Lower leg skin (tissue), 4 donors: ENCODE measurements at regions not wholly inside any gene's neighbourhood (a gene's known extent, or its start where the extent isn't known, plus 50 kb on each side); places are given as distances from the start of the nearest gene placed in this dataset.

Experiments
- DNase-seq, 2 donors: peaks; one replicate each; pipeline ENCODE4 v3.0.0-alpha.2; 2019; ENCODE audit warnings: low spot score in 2 of 2
- H3K4me3 ChIP-seq: fragments of 200-600 bp; sonication (generic); 2 replicates; pipeline ENCODE4 v1.5.1; 2017; ENCODE audit warnings: mild to moderate bottlenecking, low read depth; ENCODE audit not compliant: poor library complexity, severe bottlenecking
- POLR2A ChIP-seq, 2 donors: fragments of 450-650 bp; IDR thresholded peaks; one replicate each; pipeline ENCODE4 v1.6.1; 2016 to 2017; ENCODE audit warnings: antibody characterized with exemption in 2 of 2, mild to moderate bottlenecking in 1 of 2, moderate library complexity in 1 of 2
- WGBS, 2 donors: methylation state at CpG; one replicate each; pipeline ENCODE4 v1.1.5; 2018; 5-methylcytosine and 5-hydroxymethylcytosine counted together
- intact Hi-C: fragments of 100-400 bp; cut with DNase I; formaldehyde crosslinking; loops from one replicate; pipeline ENCODE4 v1.15.0; 2023; ENCODE audit warnings: low total_unique reads
- TF ChIP-seq, protein P1 (sequence below), 3 donors: fragments of 450-650 bp; IDR thresholded peaks; one replicate each; pipeline ENCODE4 v1.5.1; 2016; ENCODE audit warnings: antibody characterized with exemption in 3 of 3, mild to moderate bottlenecking in 3 of 3, moderate library complexity in 2 of 3

DNA sequence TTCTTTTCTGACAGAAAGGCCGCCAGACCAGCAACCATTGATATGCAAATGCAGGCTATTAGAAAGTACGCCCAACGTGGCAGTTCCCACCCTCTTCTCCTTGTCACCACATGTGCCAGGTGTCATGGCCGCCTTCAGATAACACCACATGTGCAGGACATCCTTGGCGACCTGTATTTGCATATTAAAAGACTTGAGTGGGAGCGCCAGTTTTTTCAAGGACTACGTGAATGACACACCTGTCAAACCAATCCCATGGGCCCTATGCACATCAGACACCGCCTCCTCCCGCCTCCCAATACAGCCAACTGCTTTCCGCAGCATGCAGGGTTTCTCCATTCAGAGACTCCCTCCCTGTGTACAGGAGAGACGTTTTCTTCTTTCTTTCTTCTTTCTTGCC, 318.6 kb upstream of the FAR2 start:
- WGBS, 2 donors: 86 to 90% methylated on average over 11 of the region's 11 CpGs
- TF ChIP-seq, protein P1, sequence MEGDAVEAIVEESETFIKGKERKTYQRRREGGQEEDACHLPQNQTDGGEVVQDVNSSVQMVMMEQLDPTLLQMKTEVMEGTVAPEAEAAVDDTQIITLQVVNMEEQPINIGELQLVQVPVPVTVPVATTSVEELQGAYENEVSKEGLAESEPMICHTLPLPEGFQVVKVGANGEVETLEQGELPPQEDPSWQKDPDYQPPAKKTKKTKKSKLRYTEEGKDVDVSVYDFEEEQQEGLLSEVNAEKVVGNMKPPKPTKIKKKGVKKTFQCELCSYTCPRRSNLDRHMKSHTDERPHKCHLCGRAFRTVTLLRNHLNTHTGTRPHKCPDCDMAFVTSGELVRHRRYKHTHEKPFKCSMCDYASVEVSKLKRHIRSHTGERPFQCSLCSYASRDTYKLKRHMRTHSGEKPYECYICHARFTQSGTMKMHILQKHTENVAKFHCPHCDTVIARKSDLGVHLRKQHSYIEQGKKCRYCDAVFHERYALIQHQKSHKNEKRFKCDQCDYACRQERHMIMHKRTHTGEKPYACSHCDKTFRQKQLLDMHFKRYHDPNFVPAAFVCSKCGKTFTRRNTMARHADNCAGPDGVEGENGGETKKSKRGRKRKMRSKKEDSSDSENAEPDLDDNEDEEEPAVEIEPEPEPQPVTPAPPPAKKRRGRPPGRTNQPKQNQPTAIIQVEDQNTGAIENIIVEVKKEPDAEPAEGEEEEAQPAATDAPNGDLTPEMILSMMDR (IDR thresholded peaks at IDR 0.05): no peak
- no peak for TF ChIP-seq POLR2A (IDR thresholded peaks at IDR 0.05)
- intact Hi-C loops: no loop called here
- no peak overlapping the region for H3K4me3 ChIP-seq
- DNase-seq: peak in 1 of 2 donors; percentile 50

DNA sequence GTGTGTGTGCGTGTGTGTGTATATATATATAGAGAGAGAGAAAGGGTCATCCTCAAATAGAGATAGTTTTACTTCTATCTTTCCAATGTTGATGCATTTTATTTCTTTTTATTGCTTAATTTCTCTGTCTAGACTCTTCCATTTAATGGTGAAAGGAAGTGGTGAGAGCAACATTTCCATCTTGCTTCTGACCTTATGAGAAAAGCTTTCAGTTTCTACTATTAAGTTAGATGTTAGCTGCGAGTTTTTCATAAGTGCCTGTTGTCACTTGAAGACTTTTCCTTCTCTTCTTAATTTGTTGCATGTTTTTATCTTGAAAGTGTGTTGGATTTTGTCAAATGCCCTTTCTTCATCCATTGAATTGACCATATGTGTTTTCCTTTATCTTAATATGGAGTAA, 304.4 kb upstream of the FAR2 start:
- H3K4me3 ChIP-seq: no peak overlapping the region
- intact Hi-C loops: no loop called here
- WGBS, 2 donors: 59 to 61% methylated on average over 2 of the region's 2 CpGs
- no peak for TF ChIP-seq POLR2A (IDR thresholded peaks at IDR 0.05)
- TF ChIP-seq, protein P1 (IDR thresholded peaks at IDR 0.05): no peak
- DNase-seq: no peak

DNA sequence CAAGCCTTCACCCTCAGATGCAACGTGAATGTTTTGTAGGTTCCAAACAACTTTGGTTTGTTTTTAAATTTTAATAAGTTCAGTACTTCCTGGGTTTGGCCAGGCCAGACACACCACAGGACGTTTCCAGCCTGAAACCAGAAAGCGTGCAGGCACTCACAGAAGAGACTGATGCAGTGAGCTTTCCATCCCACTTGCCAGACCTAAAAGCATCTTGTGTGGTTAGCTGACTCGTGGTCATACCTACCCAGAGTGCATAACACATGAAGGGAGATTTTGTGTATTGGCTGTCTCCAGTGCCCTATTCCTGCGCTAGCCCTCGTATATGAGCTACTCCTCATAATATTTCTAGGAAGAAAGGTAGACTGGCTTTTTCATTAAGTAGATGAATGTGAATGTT, 297.3 kb upstream of the FAR2 start:
- no peak overlapping the region for H3K4me3 ChIP-seq
- TF ChIP-seq, protein P1 (IDR thresholded peaks at IDR 0.05): no peak
- no peak for TF ChIP-seq POLR2A (IDR thresholded peaks at IDR 0.05)
- intact Hi-C loops: no loop called here
- 89 to 90% methylated on average over 6 of the region's 6 CpGs for WGBS, 2 donors
- DNase-seq: no peak

DNA sequence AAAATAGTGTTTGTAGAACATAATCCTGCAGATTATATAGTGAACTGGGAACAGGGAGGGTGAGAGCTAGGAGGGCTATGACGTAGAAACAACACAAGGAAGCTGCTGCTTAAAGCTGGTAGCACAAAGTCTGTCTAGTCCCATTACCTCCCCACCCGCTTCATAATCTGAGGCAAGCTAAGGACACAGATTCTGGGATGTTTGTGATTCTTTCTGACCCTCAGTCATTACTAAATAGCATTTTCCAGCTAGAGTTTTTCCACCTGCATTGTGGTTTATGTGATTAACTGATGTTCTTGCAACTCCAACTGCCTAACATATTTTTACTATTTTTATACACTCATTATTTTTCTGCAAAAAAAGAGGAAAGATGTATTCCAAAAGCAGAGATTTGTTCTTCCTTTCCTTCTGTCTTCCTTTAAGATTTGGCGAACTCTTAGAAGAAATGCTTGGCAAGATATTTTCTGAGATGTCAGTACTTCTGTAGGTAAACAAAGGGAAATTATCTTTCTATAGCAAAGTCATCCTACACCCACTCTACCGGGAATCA, 293.2 kb upstream of the FAR2 start:
- no peak overlapping the region for H3K4me3 ChIP-seq
- intact Hi-C loops: no loop called here
- WGBS, 2 donors: 74 to 81% methylated on average over 4 of the region's 4 CpGs
- DNase-seq: no peak
- TF ChIP-seq, protein P1 (IDR thresholded peaks at IDR 0.05): no peak
- TF ChIP-seq POLR2A (IDR thresholded peaks at IDR 0.05): no peak

DNA sequence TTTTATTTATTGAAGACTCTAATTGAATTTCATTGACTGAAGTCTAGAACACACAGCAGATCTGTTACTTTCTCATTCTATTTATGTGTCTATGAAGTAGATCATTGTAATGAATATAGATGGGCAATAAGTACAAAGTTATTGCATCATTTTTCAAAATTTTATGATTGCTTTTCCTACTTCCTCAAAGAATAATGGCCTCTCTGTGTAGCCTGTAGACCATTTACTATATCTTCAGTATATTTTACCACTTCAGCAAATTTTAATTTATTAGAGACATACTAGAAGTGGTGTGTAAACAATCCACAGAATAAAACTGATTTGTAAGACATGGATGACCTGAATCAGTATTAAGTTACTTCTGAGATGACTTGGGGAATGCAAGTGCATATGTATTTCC, 291.7 kb upstream of the FAR2 start:
- intact Hi-C loops: no loop called here
- no peak for DNase-seq
- TF ChIP-seq POLR2A (IDR thresholded peaks at IDR 0.05): no peak
- TF ChIP-seq, protein P1 (IDR thresholded peaks at IDR 0.05): no peak
- H3K4me3 ChIP-seq: no peak overlapping the region

DNA sequence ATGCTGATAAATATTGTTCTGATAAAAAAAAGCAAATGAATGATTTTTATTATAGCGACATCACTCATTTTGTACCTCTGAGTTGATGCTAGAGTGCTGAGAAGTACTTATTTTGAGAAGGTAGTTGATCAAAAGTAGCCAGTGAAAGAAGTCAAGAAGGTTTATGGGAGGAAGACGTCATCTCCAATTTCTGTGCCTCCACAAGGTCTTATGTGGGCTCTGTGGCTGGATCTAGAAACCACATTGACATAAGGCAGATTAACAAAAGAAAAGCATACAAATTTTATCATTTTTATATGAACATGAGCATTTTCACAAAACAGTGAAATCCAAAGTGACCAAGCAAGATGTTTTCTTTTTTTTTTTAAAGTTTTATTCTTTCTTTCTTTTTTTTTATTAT, 289.5 kb upstream of the FAR2 start:
- intact Hi-C loops: no loop called here
- no peak for DNase-seq
- 87 to 91% methylated on average over 2 of the region's 2 CpGs for WGBS, 2 donors
- TF ChIP-seq, protein P1 (IDR thresholded peaks at IDR 0.05): no peak
- TF ChIP-seq POLR2A (IDR thresholded peaks at IDR 0.05): no peak
- H3K4me3 ChIP-seq: no peak overlapping the region
